GM12892 (cell line): ENCODE measurements at regions not wholly inside any gene's neighbourhood (a gene's known extent, or its start where the extent isn't known, plus 50 kb on each side); places are given as distances from the start of the nearest gene placed in this dataset.
A peak's percentile ranks its signal among the peaks of the same experiment; 100 is the strongest.
"Not testable (repeated sequence)": the region's sequence is repeated elsewhere in the genome, so short reads cannot be mapped to it uniquely, and the experiment has no call there.

ENCODE experiments used
- DNase-seq: peaks from one replicate; pipeline ENCODE4 v3.0.0; 2011; ENCODE audit not compliant: insufficient read length
- FAIRE-seq: peaks from 2 replicates; lab custom pipeline; 2011; peaks lifted over from hg19 to GRCh38; lab: Jason Lieb, UNC
- POLR2A ChIP-seq: IDR thresholded peaks from 2 replicates; pipeline ENCODE4 v1.6.1; 2011; ENCODE audit warnings: low read depth, low read length, control low read depth
- POLR2AphosphoS5 ChIP-seq: IDR thresholded peaks from 2 replicates; pipeline ENCODE4 v1.6.1; 2011; ENCODE audit warnings: low read depth, low read length, control low read depth
- TAF1 ChIP-seq: IDR thresholded peaks from 2 replicates; pipeline ENCODE4 v1.6.1; 2011; ENCODE audit warnings: low read depth, mild to moderate bottlenecking, control low read depth, low read length, borderline replicate concordance

DNA sequence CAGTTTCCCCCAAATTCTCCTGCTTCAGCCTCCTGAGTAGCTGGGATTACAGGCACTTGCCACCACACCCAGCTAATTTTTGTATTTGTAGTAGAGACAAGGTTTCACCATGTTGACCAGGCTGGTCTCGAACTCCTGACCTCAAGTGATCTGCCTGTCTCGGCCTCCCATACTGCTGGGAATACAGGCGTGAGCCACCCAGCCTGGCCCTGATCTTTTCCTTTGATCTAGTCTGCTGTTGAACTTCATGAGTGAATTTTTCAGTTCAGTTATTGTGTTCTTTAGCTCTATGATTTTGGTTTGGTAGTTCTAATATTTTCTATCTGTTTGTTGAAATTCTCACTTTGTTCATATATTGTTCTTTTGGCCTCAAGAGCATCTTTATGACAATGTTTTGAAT, 83.4 kb upstream of the RAP2C start:
- not testable (repeated sequence) for FAIRE-seq, DNase-seq

DNA sequence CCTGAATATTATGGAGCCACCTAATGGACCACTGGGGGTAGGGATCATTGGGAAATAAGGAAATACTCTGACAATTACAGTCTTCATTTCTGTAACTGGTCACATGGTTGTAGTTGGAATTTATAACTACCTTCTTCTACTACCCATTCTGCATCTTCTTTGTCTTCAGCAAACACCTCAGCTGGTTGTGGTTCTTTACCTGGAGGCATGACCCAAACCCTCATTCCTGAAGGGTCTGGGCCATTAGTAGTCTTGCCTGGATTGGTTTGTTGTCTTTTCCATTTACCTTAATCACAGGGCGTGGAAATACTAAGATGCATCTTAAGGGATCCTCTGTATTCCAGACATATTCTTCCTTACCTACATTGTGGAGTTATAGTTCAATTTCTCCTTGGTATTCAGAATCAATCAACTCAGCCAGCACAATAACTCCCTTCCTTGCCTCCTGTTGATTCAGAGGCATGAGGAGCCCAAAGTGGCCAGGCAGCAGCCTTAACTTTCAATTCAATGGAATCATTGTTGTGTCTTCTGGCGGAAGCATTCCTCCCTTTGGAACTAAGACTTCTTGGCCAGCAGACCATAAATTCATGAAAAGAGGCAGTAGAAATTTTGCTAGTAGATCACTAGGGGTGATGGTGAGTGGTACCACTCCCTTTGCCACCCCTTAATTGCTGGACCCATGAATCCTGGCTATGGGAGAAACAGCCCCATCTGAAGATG, 75.7 kb upstream of the RAP2C start:
- DNase-seq, result no peak
- no peak for FAIRE-seq
- TF ChIP-seq POLR2A (no peak), TAF1 (no peak), POLR2AphosphoS5 (no peak)

DNA sequence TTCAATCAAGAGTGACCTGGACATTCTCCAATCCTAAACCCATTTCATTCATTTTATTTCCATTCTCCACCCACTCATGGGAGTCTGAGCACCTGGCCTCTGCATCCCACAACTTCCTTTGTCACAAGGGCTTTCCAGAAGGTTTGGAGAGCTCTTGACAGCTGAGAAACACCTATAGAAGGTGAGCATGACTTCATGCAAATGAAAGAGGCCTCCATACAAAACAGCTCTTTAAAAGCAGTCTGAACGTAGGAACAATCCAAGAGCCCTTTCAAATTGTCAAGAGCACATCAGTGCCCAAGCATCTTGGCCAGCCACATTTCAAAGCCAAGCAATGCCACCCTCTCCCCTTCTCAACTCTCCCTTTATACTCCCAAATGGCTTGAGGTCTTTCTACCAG, 74.9 kb upstream of the RAP2C start:
- TF ChIP-seq TAF1, result no peak
- FAIRE-seq (no peak), DNase-seq (no peak)

DNA sequence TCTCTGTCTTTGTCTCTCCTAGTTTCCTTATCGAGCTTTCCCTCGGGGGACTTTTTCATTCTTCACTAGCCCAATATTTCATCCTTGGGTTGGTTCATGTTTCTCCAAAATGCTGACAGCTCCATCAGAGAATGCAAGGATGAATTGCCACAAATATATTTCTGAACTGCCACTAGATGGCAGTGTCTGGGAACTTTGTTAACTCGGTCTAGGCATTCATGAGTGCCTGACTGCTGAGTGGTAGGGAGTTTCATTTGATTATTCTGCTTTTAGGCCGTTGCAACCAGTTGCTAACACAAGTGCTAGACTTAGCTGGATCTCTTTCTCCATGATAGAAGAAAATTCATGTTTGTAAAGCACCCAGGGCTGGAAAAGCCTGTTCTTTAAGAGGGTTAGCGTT, 73.5 kb upstream of the RAP2C start:
- TF ChIP-seq POLR2AphosphoS5, result no peak
- TF ChIP-seq POLR2A, result no peak
- no peak for TF ChIP-seq TAF1
- FAIRE-seq (peak; percentile 94), DNase-seq (peak; percentile 14)

DNA sequence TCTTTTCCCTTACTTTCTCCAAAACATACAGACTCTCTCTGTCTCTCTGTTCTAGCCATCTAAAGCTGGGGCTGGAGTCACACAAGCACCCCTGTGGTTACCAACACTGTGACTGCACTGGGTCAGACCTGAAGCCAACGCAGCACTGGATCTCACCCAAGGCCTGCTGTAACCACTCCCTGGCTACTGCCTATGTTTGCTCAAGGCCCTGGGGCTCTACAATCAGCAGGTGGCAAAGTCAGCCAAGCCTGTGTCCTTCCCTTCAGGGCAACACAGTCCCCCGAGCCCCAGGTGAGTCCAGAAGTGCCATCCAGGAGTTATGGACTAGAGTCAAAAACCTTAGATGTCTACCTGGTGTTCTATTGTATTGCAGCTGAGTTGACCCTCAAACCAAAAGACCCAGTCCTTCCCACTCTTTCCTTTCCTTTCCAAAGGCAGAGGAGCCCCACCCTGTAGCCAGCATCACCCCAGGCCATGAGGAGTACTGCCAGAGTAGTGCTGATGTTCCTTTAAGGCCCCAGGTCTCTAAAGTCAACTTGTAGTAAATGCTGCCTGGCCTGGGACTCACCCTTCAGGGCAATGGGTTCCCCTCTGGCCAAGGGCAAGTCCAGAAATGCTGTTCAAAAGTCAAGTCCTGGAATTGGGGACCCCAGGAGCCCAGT, 58.8 kb upstream of the RAP2C start:
- no peak for TF ChIP-seq TAF1
- TF ChIP-seq POLR2A, result no peak
- no peak for TF ChIP-seq POLR2AphosphoS5
- DNase-seq, result no peak
- no peak for FAIRE-seq

- FAIRE-seq (no peak), DNase-seq (no peak)
- TF ChIP-seq POLR2AphosphoS5 (no peak), POLR2A (no peak), TAF1 (no peak)
These were observed 53.6 kb upstream of the RAP2C start for GRCh38 chrX:132272826-132273225.

DNA sequence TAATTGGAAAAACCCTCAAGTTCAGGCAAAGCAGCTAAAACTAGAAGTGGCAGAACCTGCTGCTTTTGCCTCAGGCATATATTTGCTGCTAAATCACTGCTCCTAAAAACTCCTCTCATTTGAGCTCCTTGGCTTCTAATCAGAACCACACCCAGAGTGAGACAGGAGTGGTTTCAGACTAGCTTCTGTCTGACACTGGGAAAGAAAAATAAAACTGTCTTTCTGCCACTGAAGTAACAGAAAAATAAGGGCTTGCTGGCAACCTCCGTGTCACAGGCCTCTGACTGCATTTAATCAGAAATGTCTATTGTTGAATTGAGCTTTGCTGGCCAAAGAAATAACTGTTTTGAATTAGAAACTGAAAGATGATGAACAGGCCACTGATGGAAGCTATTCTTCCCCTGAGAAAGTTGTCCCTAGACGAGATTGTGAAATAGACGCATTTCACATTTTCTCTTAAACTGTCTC, 52.1 kb upstream of the RAP2C start:
- no peak for TF ChIP-seq TAF1
- TF ChIP-seq POLR2AphosphoS5, result no peak
- no peak for TF ChIP-seq POLR2A
- DNase-seq (no peak), FAIRE-seq (no peak)

- FAIRE-seq (no peak), DNase-seq (no peak)
- TF ChIP-seq TAF1 (no peak), POLR2AphosphoS5 (no peak), POLR2A (no peak)
These were observed 51.5 kb upstream of the RAP2C start for GRCh38 chrX:132270699-132271098.

DNA sequence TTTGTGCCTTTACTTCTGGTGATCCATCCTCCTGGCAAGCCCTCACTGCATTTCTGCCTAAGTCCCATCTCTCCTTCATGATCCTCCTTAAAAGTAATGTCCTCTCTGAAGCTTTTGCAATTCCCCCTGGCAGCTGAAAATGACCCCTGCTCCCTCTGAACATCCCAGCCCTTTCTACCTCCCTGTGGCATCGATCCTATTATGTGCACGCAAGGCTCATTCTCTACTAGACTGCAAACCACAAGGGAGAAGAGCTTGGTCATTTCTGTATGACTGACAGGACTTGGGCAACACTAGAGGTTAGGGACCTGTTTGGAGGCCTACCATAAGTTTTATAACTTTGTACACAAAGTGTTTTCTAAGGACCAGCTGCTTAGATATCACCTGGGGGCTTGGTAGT, 50.8 kb upstream of the RAP2C start:
- FAIRE-seq, result no peak
- no peak for DNase-seq
- TF ChIP-seq POLR2AphosphoS5 (no peak), POLR2A (no peak), TAF1 (no peak)
